Activated B cell treated with CpG ODN at 0.5 μM for 24 hours (primary cell): ENCODE measurements at regions not wholly inside any gene's neighbourhood (a gene's known extent, or its start where the extent isn't known, plus 50 kb on each side); places are given as distances from the start of the nearest gene placed in this dataset.

ENCODE experiments used
- ATAC-seq: fragments of 200-7000 bp; cut with Tn5 transposase; one replicate; pipeline ENCODE4 v1.10.0; 2021; ENCODE audit warnings: low read depth, mild to moderate bottlenecking, moderate library complexity
- CTCF ChIA-PET: fragments of 350-600 bp; sonication (Branson Sonifier 250); formaldehyde crosslinking; loops from one replicate; lab custom pipeline; 2021; ENCODE audit warnings: antibody characterized with exemption; lab: Charles Lee
- POLR2A ChIA-PET: fragments of 350-600 bp; sonication (Branson Sonifier 250); formaldehyde crosslinking; loops from one replicate; lab custom pipeline; 2021; ENCODE audit warnings: antibody characterized with exemption; lab: Charles Lee
- DNase-seq: peaks from one replicate; pipeline ENCODE4 v3.0.0; 2022
- H3K27ac Mint-ChIP-seq: one replicate; pipeline ENCODE4 v1.8.0; 2020; ENCODE audit warnings: mixed read lengths
- H3K27me3 Mint-ChIP-seq: one replicate; pipeline ENCODE4 v1.8.0; 2021; ENCODE audit warnings: mixed read lengths
- H3K36me3 Mint-ChIP-seq: one replicate; pipeline ENCODE4 v1.8.0; 2021; ENCODE audit warnings: low read depth, mixed read lengths
- H3K4me1 Mint-ChIP-seq: one replicate; pipeline ENCODE4 v1.8.0; 2021; ENCODE audit warnings: mixed read lengths
- H3K4me3 Mint-ChIP-seq: one replicate; pipeline ENCODE4 v1.8.0; 2020; ENCODE audit warnings: mild to moderate bottlenecking, mixed read lengths
- H3K9me3 Mint-ChIP-seq: one replicate; pipeline ENCODE4 v1.8.0; 2020; ENCODE audit warnings: mixed read lengths
- CTCF ChIP-seq: fragments of 200-600 bp; IDR thresholded peaks from one replicate; pipeline ENCODE4 v1.8.0; 2022; ENCODE audit warnings: antibody characterized with exemption, mild to moderate bottlenecking
- intact Hi-C: fragments of 100-400 bp; cut with micrococcal nuclease; formaldehyde crosslinking; loops from one replicate; pipeline ENCODE4 v1.15.1; 2024

GRCh38 chr1:55558515-55558914 lies 343.4 kb upstream of the USP24 start:
- POLR2A ChIA-PET: no interaction called here
- intact Hi-C loops: no loop called here

GRCh38 chr1:55555956-55556725 lies 341.0 kb upstream of the USP24 start:
- Mint-ChIP-seq H3K4me1 (no peaks in the 10 kb centered on the region), H3K27me3 (no peaks in the 10 kb centered on the region), H3K36me3 (no peaks in the 10 kb centered on the region), H3K27ac (no peak overlapping the region), H3K9me3 (no peaks in the 10 kb centered on the region), H3K4me3 (no peak overlapping the region)
- no peak for ATAC-seq
- CTCF ChIA-PET: no interaction called here
- no peak for TF ChIP-seq CTCF
- no peak for DNase-seq
- POLR2A ChIA-PET: no interaction called here
- intact Hi-C loops: no loop called here

More at GRCh38 chr1:55558515-55558914, 343.4 kb upstream of the USP24 start:
- H3K27me3 Mint-ChIP-seq: no peaks in the 10 kb centered on the region
- TF ChIP-seq CTCF: no peak
- no peak overlapping the region for H3K27ac Mint-ChIP-seq
- H3K4me1 Mint-ChIP-seq: no peaks in the 10 kb centered on the region
- H3K36me3 Mint-ChIP-seq: no peaks in the 10 kb centered on the region
- CTCF ChIA-PET: no interaction called here
- no peak for ATAC-seq
- no peak overlapping the region for H3K4me3 Mint-ChIP-seq
- no peak for DNase-seq
- no peaks in the 10 kb centered on the region for H3K9me3 Mint-ChIP-seq

- no peak for TF ChIP-seq CTCF
Observed at GRCh38 chr1:55554611-55555010, 339.4 kb upstream of the USP24 start.

GRCh38 chr1:55552636-55553035 lies 337.5 kb upstream of the USP24 start:
- DNase-seq (no peak), ATAC-seq (no peak)
- H3K4me3 Mint-ChIP-seq: no peak overlapping the region
- no peak overlapping the region for H3K27ac Mint-ChIP-seq
- H3K27me3 Mint-ChIP-seq: no peaks in the 10 kb centered on the region
- POLR2A ChIA-PET: no interaction called here
- H3K36me3 Mint-ChIP-seq: no peaks in the 10 kb centered on the region
- CTCF ChIA-PET: no interaction called here
- no peaks in the 10 kb centered on the region for H3K4me1 Mint-ChIP-seq
- intact Hi-C loops: no loop called here
- H3K9me3 Mint-ChIP-seq: no peaks in the 10 kb centered on the region
- no peak for TF ChIP-seq CTCF

More at GRCh38 chr1:55554611-55555010, 339.4 kb upstream of the USP24 start:
- POLR2A ChIA-PET: no interaction called here
- no peaks in the 10 kb centered on the region for H3K9me3 Mint-ChIP-seq
- no peaks in the 10 kb centered on the region for H3K4me1 Mint-ChIP-seq
- CTCF ChIA-PET: no interaction called here
- H3K4me3 Mint-ChIP-seq: no peak overlapping the region
- intact Hi-C loops: no loop called here
- no peaks in the 10 kb centered on the region for H3K36me3 Mint-ChIP-seq
- H3K27me3 Mint-ChIP-seq: no peaks in the 10 kb centered on the region
- H3K27ac Mint-ChIP-seq: no peak overlapping the region
- no peak for DNase-seq
- no peak for ATAC-seq

- Mint-ChIP-seq H3K27ac (no peak overlapping the region), H3K27me3 (no peaks in the 10 kb centered on the region), H3K4me1 (no peaks in the 10 kb centered on the region), H3K36me3 (no peaks in the 10 kb centered on the region), H3K4me3 (no peak overlapping the region), H3K9me3 (no peaks in the 10 kb centered on the region)
- POLR2A ChIA-PET: no interaction called here
- intact Hi-C loops: no loop called here
- CTCF ChIA-PET: no interaction called here
- no peak for TF ChIP-seq CTCF
- DNase-seq: no peak
- no peak for ATAC-seq
Observed at GRCh38 chr1:55547405-55547804, 332.2 kb upstream of the USP24 start.
